ENCODE measurements at regions not wholly inside any gene's neighbourhood (a gene's known extent, or its start where the extent isn't known, plus 50 kb on each side); places are given as distances from the start of the nearest gene placed in this dataset.

- TF ChIP-seq CTCF (IDR thresholded peaks at IDR 0.05) = no peak
- TF ChIP-seq POLR2A (IDR thresholded peaks at IDR 0.05) = no peak
These were observed 83.5 kb upstream of the ACTRT2 start for GRCh38 chr1:2937805-2938204.
